Ovary (tissue), 7 donors: ENCODE measurements at regions not wholly inside any gene's neighbourhood (a gene's known extent, or its start where the extent isn't known, plus 50 kb on each side); places are given as distances from the start of the nearest gene placed in this dataset.

Source experiments
- DNase-seq, 5 donors: peaks; one replicate each; pipeline ENCODE4 v3.0.0-alpha.2; 2019 to 2020
- H3K27ac ChIP-seq, 2 donors: fragments of 200-600 bp; one replicate each; pipeline versions ENCODE4 v1.5.1 to v1.8.0; 2019 to 2022
- H3K27me3 ChIP-seq: fragments of 200-600 bp; one replicate; pipeline ENCODE4 v1.8.0; 2022
- H3K36me3 ChIP-seq: fragments of 200-600 bp; sonication (generic); one replicate; pipeline ENCODE4 v1.5.1; 2019
- H3K4me1 ChIP-seq: one replicate; pipeline ENCODE4 v1.8.1; 2013; ENCODE audit warnings: mild to moderate bottlenecking, moderate library complexity; ENCODE audit not compliant: insufficient read depth
- H3K4me3 ChIP-seq: fragments of 200-600 bp; sonication (generic); one replicate; pipeline ENCODE4 v1.5.1; 2017
- H3K9me3 ChIP-seq, 2 donors: fragments of 200-600 bp in 1 of 2; sonication (generic) in 1 of 2; one replicate each; pipeline versions ENCODE4 v1.5.1 to v1.8.1; 2013 to 2019; ENCODE audit warnings: mild to moderate bottlenecking in 1 of 2, moderate library complexity in 1 of 2
- CTCF ChIP-seq, 3 donors: fragments of 450-650 bp in 2 of 3; fragments of 200-600 bp in 1 of 3; IDR thresholded peaks; one replicate each; pipeline versions ENCODE4 v1.5.1 to v1.8.0; 2016 to 2022; ENCODE audit warnings: antibody characterized with exemption in 3 of 3, mild to moderate bottlenecking in 1 of 3
- EP300 ChIP-seq: sonication (generic); formaldehyde crosslinking; IDR thresholded peaks from one replicate; pipeline ENCODE4 v1.6.1; 2017; ENCODE audit warnings: antibody characterized with exemption
- POLR2A ChIP-seq: fragments of 450-650 bp; IDR thresholded peaks from one replicate; pipeline ENCODE4 v1.6.1; 2017; ENCODE audit warnings: antibody characterized with exemption, mild to moderate bottlenecking, moderate library complexity
- WGBS, 3 donors: extraction: QIAGEN DNeasy Blood & Tissue Kit in 1 of 3; methylation state at CpG; one replicate each; pipeline versions ENCODE4 v1.1.5 to v1.1.7; 2013 to 2017; 5-methylcytosine and 5-hydroxymethylcytosine counted together
- intact Hi-C, 4 donors: fragments of 100-400 bp; cut with DNase I; formaldehyde crosslinking; loops; one replicate each; pipeline versions ENCODE4 v1.11.0 to v1.15.1; 2022 to 2023
- donor health status: DM: no; HTN: no; CAD: no; lungs with moderate emphysema.
- donor health status: DM: no; HTN: no; CAD: no.
- donor health status: Bipolar disorder and iron deficiency.
- donor health status: DM: no; HTN: no; CAD: no.
- donor health status: DM: yes; HTN: yes; CAD: no.

DNA sequence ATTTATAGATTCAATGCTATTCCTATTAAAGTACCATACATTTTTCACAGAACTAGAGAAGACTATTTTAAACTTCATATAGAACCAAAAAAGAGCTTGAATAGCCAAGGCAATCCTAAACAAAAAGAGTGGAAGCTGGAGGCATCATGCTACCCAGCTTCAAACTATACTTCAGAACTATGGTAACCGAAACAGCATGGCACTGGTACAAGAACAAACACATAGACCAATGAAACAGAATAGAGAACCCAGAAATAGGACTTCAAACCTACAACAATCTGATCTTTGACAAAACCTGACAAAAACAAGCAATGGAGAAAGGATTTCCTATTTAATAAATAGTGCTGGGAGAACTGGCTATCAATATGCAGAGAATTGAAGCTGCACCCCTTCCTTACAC is 134.2 kb upstream of the PAQR3 start:
- intact Hi-C loops: no loop called here
- no peak for TF ChIP-seq EP300
- no peak for TF ChIP-seq CTCF (IDR thresholded peaks at IDR 0.05)
- TF ChIP-seq POLR2A: no peak
- DNase-seq: no peak
- Histone ChIP-seq H3K4me1 (no peaks in the 10 kb centered on the region), H3K36me3 (no peaks in the 10 kb centered on the region), H3K9me3 (no peaks in the 10 kb centered on the region), H3K27me3 (no peaks in the 10 kb centered on the region), H3K4me3 (no peak overlapping the region), H3K27ac (no peak overlapping the region)
- 95 to 98% (median 97%) methylated on average over 1 of the region's 1 CpG for WGBS, 3 donors

- no peaks in the 10 kb centered on the region for H3K27me3 ChIP-seq
- no peaks in the 10 kb centered on the region for H3K36me3 ChIP-seq
- TF ChIP-seq POLR2A (no peak), CTCF (IDR thresholded peaks at IDR 0.05) (no peak), EP300 (no peak)
- no peak overlapping the region for H3K4me3 ChIP-seq
- 7 to 16% (median 8%) methylated on average over 1 of the region's 1 CpG for WGBS, 3 donors
- DNase-seq: no peak
- no peaks in the 10 kb centered on the region for H3K9me3 ChIP-seq
- intact Hi-C loops: no loop called here
- H3K4me1 ChIP-seq: no peaks in the 10 kb centered on the region
- H3K27ac ChIP-seq: no peak overlapping the region
Measured at GRCh38 chr4:79065262-79065661, 126.0 kb upstream of the PAQR3 start.

DNA sequence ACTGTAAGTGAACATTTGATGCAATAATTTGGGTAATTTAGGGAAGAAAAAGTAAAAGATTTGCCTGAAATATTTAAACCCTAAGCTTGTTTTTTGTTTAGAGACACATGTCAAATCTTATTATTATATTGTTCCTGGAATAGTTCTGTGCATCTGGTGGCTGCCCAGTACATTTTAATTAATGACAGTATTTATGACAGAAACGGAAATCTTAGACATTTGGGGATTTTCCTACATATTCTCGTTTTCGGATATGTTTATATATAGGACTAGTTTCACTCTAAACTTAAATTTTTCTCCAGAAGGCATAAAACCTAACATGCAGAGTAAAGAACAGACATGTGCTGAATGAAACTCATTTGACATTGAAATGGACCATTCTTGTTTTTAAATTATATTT is 125.6 kb upstream of the PAQR3 start:
- intact Hi-C loops: no loop called here
- no peaks in the 10 kb centered on the region for H3K36me3 ChIP-seq
- no peak for DNase-seq
- H3K27ac ChIP-seq: no peak overlapping the region
- H3K4me1 ChIP-seq: no peaks in the 10 kb centered on the region
- 65 to 73% (median 71%) methylated on average over 3 of the region's 3 CpGs for WGBS, 3 donors
- H3K27me3 ChIP-seq: no peaks in the 10 kb centered on the region
- H3K4me3 ChIP-seq: no peak overlapping the region
- TF ChIP-seq POLR2A: no peak
- TF ChIP-seq EP300: no peak
- TF ChIP-seq CTCF (IDR thresholded peaks at IDR 0.05): no peak
- no peaks in the 10 kb centered on the region for H3K9me3 ChIP-seq

- Histone ChIP-seq H3K4me1 (no peaks in the 10 kb centered on the region), H3K4me3 (no peak overlapping the region), H3K27ac (no peak overlapping the region), H3K36me3 (no peaks in the 10 kb centered on the region), H3K27me3 (no peaks in the 10 kb centered on the region), H3K9me3 (no peaks in the 10 kb centered on the region)
- intact Hi-C loops: no loop called here
- DNase-seq: no peak
- no peak for TF ChIP-seq POLR2A
- no peak for TF ChIP-seq CTCF (IDR thresholded peaks at IDR 0.05)
- no peak for TF ChIP-seq EP300
- 90 to 95% (median 94%) methylated on average over 4 of the region's 4 CpGs for WGBS, 3 donors
Measured at GRCh38 chr4:79059631-79060399, 120.6 kb upstream of the PAQR3 start.
